Suppressor macrophage treated with lipopolysaccharide for 1 hour (primary cell): ENCODE measurements at regions not wholly inside any gene's neighbourhood (a gene's known extent, or its start where the extent isn't known, plus 50 kb on each side); places are given as distances from the start of the nearest gene placed in this dataset.
"Not testable (repeated sequence)": the region's sequence is repeated elsewhere in the genome, so short reads cannot be mapped to it uniquely, and the experiment has no call there.

Experiments
- DNase-seq, 3 donors: peaks; one replicate each; pipeline ENCODE4 v3.0.0-alpha.2; 2020 to 2022

DNA sequence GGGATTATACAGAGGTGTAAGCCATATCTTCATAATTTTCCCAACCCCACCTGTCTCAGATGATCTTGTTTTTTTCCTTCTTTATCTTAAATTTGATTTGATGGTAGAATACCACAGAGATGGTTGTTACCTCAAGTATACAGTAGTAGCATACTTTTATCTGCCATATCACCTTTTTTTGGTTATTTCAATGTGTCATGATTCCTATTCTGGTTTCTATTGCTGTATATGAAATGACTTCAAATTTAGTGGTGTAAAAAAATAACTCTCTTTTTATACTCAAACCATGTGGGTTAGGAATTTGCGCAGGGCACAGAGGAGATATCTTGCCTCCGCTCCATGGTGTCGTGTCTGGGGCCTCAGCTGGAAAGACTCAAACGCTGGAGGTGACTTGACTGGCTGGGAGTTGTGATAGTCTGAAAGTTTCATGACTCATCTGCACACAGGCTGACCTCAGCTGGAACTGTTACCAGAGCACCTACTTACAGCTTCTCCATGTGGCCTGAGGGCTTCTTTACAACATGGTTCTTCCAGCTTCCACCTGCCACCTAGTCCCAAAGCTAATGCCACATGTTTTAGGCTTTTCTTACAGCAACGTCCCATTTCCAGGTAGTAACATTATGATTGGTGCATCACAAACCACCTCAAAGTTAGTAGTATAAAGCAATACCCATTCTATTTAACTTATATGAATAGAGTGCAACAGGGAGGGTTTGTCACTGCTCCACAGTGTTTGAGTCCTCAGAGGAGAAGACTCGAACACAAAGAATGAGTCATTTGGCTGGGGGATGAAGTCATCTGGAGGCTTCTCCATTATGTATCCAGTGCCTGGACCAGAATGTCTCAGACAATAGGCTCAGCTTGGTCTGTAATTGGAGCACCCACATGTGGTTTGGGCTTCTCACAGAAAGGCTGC, 82.3 kb upstream of the XPO1 start:
- DNase-seq, result peak; percentile 61 to 66 (median 66)

GRCh38 chr2:61619561-61619960, 81.4 kb upstream of the XPO1 start:
- no peak for DNase-seq

- no peak for DNase-seq
Measured at GRCh38 chr2:61617610-61618009, 79.5 kb upstream of the XPO1 start.

DNA sequence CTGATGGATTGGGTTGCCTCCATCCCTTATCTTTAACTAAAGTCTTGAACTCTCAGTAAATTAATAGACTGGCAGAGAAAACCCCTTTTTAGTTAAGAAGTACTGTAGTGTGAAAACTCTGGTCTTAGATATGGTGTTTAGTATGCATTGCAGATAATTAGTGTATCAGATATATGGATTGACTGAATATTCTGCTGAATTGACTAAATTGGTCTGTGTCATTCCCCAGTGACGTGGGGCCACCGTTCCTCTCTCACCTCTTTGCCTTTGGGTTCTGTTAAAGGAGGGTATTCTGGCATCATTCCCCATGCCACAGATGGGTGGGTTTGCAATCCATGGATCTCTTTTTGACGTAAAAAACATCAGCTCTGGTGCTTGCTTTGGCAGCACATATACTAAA, 67.1 kb upstream of the XPO1 start:
- DNase-seq, result no peak

DNA sequence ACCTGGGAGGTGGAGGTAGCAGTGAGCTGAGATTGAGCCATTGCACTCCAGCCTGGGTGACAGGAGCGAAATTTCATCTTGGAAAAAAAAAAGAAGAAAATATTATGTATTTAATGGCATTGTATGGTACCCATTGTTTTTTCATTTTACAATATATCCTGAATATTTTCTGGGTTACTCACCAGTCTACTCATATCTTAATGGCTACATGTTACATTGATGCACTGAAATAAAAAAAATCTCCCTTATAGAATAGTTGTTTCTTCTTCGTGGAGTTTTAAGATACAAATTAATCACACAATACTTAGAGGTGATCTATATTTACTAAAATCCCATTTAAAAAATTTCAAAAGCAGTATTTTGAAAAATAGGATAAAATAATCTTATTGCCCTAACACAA, 66.3 kb upstream of the XPO1 start:
- DNase-seq, result no peak

GRCh38 chr2:61598515-61599156, 60.5 kb upstream of the XPO1 start:
- not testable (repeated sequence) for DNase-seq

DNA sequence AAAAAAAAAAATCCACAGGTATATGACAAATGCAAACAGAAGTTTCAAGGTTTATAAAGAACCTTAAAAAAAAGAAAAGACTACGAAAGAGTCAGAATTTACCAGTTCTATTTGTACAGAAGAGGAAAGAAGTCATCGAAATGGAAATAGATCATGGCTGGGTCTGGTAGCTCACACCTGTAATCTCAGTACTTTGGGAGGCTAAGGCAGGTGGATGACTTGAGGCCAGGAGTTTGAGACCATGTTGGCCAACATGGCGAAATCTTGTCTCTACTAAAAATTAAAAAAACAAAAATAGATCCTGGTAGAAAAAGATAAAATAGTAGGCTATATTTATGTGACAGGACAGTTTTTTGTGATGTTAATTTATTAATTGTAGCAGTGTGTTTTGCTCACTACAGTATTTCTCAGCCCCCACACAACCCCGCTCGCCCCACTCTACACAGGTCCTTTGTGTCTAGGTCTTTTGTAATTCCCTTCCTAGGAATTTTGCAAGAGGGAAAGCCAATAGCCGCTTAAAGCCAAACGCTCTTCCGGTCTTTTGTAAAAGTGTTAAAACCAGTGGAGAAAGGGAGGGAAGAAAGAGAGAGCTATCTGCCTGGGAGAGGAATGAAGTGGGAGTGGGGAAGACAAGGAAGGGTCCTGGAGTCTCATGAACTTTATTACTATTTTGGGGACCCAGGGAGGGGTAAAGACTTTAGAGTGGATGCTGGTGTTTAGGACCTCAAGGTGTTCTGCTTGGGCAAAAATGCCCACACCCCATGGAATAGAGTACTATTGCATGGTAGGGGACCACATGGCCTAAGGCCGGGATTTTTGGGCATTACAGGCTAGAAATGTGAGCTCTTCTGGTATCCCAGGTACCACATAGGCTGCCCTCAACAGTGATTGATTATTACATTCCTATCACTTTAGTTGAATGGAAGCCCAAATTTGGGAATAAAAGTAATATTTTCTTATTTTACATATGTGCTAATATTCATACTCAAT, 59.4 kb upstream of the XPO1 start:
- no peak for DNase-seq

DNA sequence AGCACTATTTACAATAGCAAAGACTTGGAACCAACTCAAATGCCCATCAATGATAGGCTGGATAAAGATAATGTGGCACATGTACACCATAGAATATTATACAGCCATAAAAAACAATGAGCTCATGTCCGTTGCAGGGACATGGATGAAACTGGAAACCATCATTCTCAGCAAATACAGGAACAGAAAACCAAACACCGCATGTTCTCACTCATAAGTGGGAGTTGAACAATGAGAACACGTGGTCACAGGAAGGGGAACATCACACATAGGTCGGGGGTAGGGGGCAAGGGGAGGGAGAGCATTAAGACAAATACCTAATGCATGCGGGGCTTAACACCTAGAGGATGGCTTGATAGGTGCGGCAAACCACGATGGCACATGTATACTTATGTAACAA, 56.0 kb upstream of the XPO1 start:
- DNase-seq, result not testable (repeated sequence)

- DNase-seq, result not testable (repeated sequence)
Measured at GRCh38 chr2:61593648-61594047, 55.5 kb upstream of the XPO1 start.

- DNase-seq, result no peak
Measured at GRCh38 chr2:61590214-61590613, 52.1 kb upstream of the XPO1 start.

DNA sequence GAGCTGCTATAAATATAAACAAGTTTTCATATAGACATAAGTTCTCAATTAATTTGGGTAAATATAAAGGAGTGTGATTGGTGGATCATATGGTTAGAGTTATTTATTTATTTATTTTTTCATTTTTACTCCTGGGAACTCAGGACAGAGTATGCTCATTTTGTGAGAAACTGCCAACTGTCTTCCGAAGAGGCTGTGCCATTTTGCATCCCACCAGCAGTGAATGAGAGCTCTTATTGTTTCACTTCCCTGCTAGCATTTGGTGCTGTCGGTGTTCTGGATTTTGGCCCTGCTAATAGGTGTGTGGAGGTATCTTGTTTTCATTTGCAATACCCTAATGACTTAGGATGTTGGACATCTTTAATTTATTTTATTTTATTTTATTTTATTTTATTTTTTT, 50.4 kb upstream of the XPO1 start:
- no peak for DNase-seq
